Muscle layer of duodenum (tissue), 2 donors: ENCODE measurements at regions not wholly inside any gene's neighbourhood (a gene's known extent, or its start where the extent isn't known, plus 50 kb on each side); places are given as distances from the start of the nearest gene placed in this dataset.

Source experiments
- H3K27ac ChIP-seq: one replicate; pipeline ENCODE4 v1.7.0; 2013; ENCODE audit warnings: mild to moderate bottlenecking, low read length
- H3K27me3 ChIP-seq: one replicate; pipeline ENCODE4 v1.7.0; 2013; ENCODE audit warnings: low read depth, mild to moderate bottlenecking, control low read depth, low read length
- H3K36me3 ChIP-seq, 2 donors: one replicate each; pipeline ENCODE4 v1.7.0; 2013; ENCODE audit warnings: low read length in 2 of 2, control low read depth in 1 of 2, mild to moderate bottlenecking in 1 of 2; ENCODE audit not compliant: insufficient read depth in 2 of 2, control insufficient read depth in 1 of 2
- H3K4me1 ChIP-seq, 2 donors: one replicate each; pipeline ENCODE4 v1.7.0; 2013; ENCODE audit warnings: low read length in 2 of 2, mild to moderate bottlenecking in 2 of 2, control low read depth in 1 of 2, moderate library complexity in 1 of 2; ENCODE audit not compliant: insufficient read depth in 2 of 2, control insufficient read depth in 1 of 2
- H3K4me3 ChIP-seq, 2 donors: one replicate each; pipeline ENCODE4 v1.7.0; 2013; ENCODE audit warnings: low read length in 2 of 2, low read depth in 1 of 2, mild to moderate bottlenecking in 1 of 2
- H3K9me3 ChIP-seq, 2 donors: one replicate each; pipeline ENCODE4 v1.7.0; 2013; ENCODE audit warnings: low read length in 2 of 2, control low read depth in 1 of 2, mild to moderate bottlenecking in 1 of 2; ENCODE audit not compliant: control insufficient read depth in 1 of 2
- donor health status: healthy.

GRCh38 chr10:2279711-2280110 lies 542.4 kb upstream of the ADARB2 start:
- H3K36me3 ChIP-seq: no peaks in the 10 kb centered on the region
- H3K27me3 ChIP-seq: no peaks in the 10 kb centered on the region
- no peaks in the 10 kb centered on the region for H3K4me1 ChIP-seq
- H3K4me3 ChIP-seq: no peak overlapping the region
- peaks cover 0 to 6% of the 10 kb centered on the region in 2 donors for H3K9me3 ChIP-seq
- no peak overlapping the region for H3K27ac ChIP-seq

GRCh38 chr10:2278363-2278762 lies 541.0 kb upstream of the ADARB2 start:
- Histone ChIP-seq H3K4me1 (no peaks in the 10 kb centered on the region), H3K27me3 (no peaks in the 10 kb centered on the region), H3K9me3 (peaks cover 0 to 6% of the 10 kb centered on the region in 2 donors), H3K4me3 (no peak overlapping the region), H3K27ac (no peak overlapping the region), H3K36me3 (no peaks in the 10 kb centered on the region)

GRCh38 chr10:2263561-2263960 lies 526.2 kb upstream of the ADARB2 start:
- peaks cover 0 to 4% of the 10 kb centered on the region in 2 donors for H3K9me3 ChIP-seq
- no peaks in the 10 kb centered on the region for H3K4me1 ChIP-seq
- no peak overlapping the region for H3K27ac ChIP-seq
- H3K4me3 ChIP-seq: no peak overlapping the region
- no peaks in the 10 kb centered on the region for H3K27me3 ChIP-seq
- no peaks in the 10 kb centered on the region for H3K36me3 ChIP-seq

GRCh38 chr10:2262878-2263277 lies 525.6 kb upstream of the ADARB2 start:
- Histone ChIP-seq H3K4me3 (no peak overlapping the region), H3K4me1 (no peaks in the 10 kb centered on the region), H3K36me3 (no peaks in the 10 kb centered on the region), H3K27me3 (no peaks in the 10 kb centered on the region), H3K9me3 (peaks cover 0 to 4% of the 10 kb centered on the region in 2 donors), H3K27ac (no peak overlapping the region)

- no peaks in the 10 kb centered on the region for H3K4me1 ChIP-seq
- H3K36me3 ChIP-seq: no peaks in the 10 kb centered on the region
- no peak overlapping the region for H3K4me3 ChIP-seq
- no peaks in the 10 kb centered on the region for H3K27me3 ChIP-seq
- H3K27ac ChIP-seq: no peak overlapping the region
- H3K9me3 ChIP-seq: peaks cover 0 to 4% of the 10 kb centered on the region in 2 donors
Observed at GRCh38 chr10:2262333-2262732, 525.0 kb upstream of the ADARB2 start.

GRCh38 chr10:2256241-2256640 lies 518.9 kb upstream of the ADARB2 start:
- Histone ChIP-seq H3K27ac (no peak overlapping the region), H3K4me3 (no peak overlapping the region), H3K27me3 (no peaks in the 10 kb centered on the region)

GRCh38 chr10:2252096-2252495 lies 514.8 kb upstream of the ADARB2 start:
- H3K4me1 ChIP-seq: no peaks in the 10 kb centered on the region
- no peaks in the 10 kb centered on the region for H3K27me3 ChIP-seq
- no peaks in the 10 kb centered on the region for H3K36me3 ChIP-seq
- no peak overlapping the region for H3K4me3 ChIP-seq
- peaks cover 0 to 7% of the 10 kb centered on the region in 2 donors for H3K9me3 ChIP-seq
- no peak overlapping the region for H3K27ac ChIP-seq

More at GRCh38 chr10:2256241-2256640, 518.9 kb upstream of the ADARB2 start:
- Histone ChIP-seq H3K4me1 (no peaks in the 10 kb centered on the region), H3K9me3 (peaks cover 0 to 7% of the 10 kb centered on the region in 2 donors), H3K36me3 (no peaks in the 10 kb centered on the region)

- no peaks in the 10 kb centered on the region for H3K27me3 ChIP-seq
- H3K9me3 ChIP-seq: peaks cover 0 to 7% of the 10 kb centered on the region in 2 donors
- H3K36me3 ChIP-seq: no peaks in the 10 kb centered on the region
- no peak overlapping the region for H3K27ac ChIP-seq
- H3K4me3 ChIP-seq: no peak overlapping the region
- H3K4me1 ChIP-seq: no peaks in the 10 kb centered on the region
Observed at GRCh38 chr10:2251631-2252030, 514.3 kb upstream of the ADARB2 start.

- H3K36me3 ChIP-seq: no peaks in the 10 kb centered on the region
- no peaks in the 10 kb centered on the region for H3K27me3 ChIP-seq
- peaks cover 0 to 4% of the 10 kb centered on the region in 2 donors for H3K9me3 ChIP-seq
- H3K4me1 ChIP-seq: no peaks in the 10 kb centered on the region
- no peak overlapping the region for H3K27ac ChIP-seq
- no peak overlapping the region for H3K4me3 ChIP-seq
Observed at GRCh38 chr10:2246747-2247146, 509.4 kb upstream of the ADARB2 start.

- H3K27me3 ChIP-seq: no peaks in the 10 kb centered on the region
- H3K4me1 ChIP-seq: no peaks in the 10 kb centered on the region
Observed at GRCh38 chr10:2245580-2245979, 508.3 kb upstream of the ADARB2 start.

GRCh38 chr10:2244471-2244870 lies 507.1 kb upstream of the ADARB2 start:
- no peaks in the 10 kb centered on the region for H3K27me3 ChIP-seq
- no peak overlapping the region for H3K27ac ChIP-seq
- no peaks in the 10 kb centered on the region for H3K36me3 ChIP-seq

More at GRCh38 chr10:2245580-2245979, 508.3 kb upstream of the ADARB2 start:
- no peak overlapping the region for H3K27ac ChIP-seq
- no peak overlapping the region for H3K4me3 ChIP-seq
- peaks cover 0 to 4% of the 10 kb centered on the region in 2 donors for H3K9me3 ChIP-seq
- no peaks in the 10 kb centered on the region for H3K36me3 ChIP-seq

GRCh38 chr10:2236876-2237275 lies 499.6 kb upstream of the ADARB2 start:
- H3K4me3 ChIP-seq: no peak overlapping the region
- no peaks in the 10 kb centered on the region for H3K4me1 ChIP-seq
- H3K27me3 ChIP-seq: no peaks in the 10 kb centered on the region
- no peaks in the 10 kb centered on the region for H3K36me3 ChIP-seq
- no peak overlapping the region for H3K27ac ChIP-seq
- no peaks in the 10 kb centered on the region for H3K9me3 ChIP-seq

More at GRCh38 chr10:2244471-2244870, 507.1 kb upstream of the ADARB2 start:
- Histone ChIP-seq H3K9me3 (peaks cover 0 to 4% of the 10 kb centered on the region in 2 donors), H3K4me1 (no peaks in the 10 kb centered on the region), H3K4me3 (no peak overlapping the region)
